GM12872 (cell line): ENCODE measurements at regions not wholly inside any gene's neighbourhood (a gene's known extent, or its start where the extent isn't known, plus 50 kb on each side); places are given as distances from the start of the nearest gene placed in this dataset.

Experiments
- CTCF ChIP-seq: IDR thresholded peaks from 3 replicates; pipeline ENCODE4 v1.5.1; 2011; ENCODE audit warnings: low read depth, mild to moderate bottlenecking, low read length, moderate library complexity; ENCODE audit not compliant: insufficient read depth

- no peak for TF ChIP-seq CTCF
Measured at GRCh38 chr21:16358784-16359183, 629.0 kb downstream of the USP25 start.

DNA sequence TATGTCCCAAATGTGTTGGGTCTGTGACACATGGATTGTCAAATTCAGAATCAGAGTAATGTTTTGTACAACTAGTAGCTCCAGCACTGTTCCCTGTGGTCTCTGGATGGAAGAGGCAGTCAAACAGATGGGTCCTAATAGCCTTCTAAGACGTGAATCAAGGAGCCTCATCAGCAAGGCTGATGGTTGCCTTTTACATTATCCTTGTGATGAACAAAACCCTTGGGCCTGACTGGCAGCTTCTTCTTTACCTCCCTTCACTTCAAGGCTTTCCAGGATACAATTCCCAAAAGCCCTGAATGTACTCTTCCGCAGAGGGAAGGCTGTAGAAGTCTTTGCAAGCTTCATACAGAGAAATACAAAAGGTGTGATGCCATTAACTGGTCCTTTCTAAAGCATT is 633.3 kb downstream of the USP25 start:
- no peak for TF ChIP-seq CTCF

DNA sequence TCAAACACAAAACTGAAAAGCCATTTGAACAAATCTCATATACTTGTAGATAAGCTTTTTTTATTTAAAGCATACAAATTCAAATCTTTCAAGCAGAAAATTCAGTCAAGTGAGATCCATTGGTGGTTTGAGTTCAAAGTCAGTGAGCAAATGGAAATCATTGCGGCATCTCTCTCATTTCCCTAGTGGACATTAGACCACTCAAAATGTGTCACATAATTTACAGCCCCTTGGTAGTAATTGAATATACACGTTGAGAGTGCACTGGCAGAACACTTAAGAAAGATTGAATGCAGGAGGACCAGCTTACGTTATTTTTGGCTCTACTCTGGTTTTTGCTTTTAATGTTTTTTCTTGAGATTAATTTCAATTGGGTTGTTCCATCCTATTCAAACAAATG is 633.7 kb downstream of the USP25 start:
- TF ChIP-seq CTCF: no peak

DNA sequence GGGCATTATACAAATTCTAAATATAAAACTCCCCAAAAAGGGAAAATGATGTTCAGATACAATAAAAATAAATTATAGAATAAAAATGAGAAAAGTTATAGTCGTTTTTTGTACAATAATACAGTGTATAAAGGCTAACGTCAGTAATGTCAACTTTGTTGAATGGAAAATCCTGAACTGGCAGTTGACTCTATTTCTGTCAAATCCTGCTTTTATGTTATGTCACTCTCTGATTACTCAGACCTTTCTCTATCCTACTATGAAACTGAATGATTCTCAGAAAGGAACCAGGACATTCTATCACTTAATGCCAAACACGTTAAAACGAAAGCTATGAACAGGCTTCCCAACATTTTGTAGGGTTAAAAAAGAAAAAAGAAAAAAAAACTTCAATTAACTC is 636.4 kb downstream of the USP25 start:
- no peak for TF ChIP-seq CTCF

- no peak for TF ChIP-seq CTCF
Measured at GRCh38 chr21:16367079-16367478, 637.3 kb downstream of the USP25 start.

GRCh38 chr21:16370186-16370585 is 640.4 kb downstream of the USP25 start:
- TF ChIP-seq CTCF: no peak

DNA sequence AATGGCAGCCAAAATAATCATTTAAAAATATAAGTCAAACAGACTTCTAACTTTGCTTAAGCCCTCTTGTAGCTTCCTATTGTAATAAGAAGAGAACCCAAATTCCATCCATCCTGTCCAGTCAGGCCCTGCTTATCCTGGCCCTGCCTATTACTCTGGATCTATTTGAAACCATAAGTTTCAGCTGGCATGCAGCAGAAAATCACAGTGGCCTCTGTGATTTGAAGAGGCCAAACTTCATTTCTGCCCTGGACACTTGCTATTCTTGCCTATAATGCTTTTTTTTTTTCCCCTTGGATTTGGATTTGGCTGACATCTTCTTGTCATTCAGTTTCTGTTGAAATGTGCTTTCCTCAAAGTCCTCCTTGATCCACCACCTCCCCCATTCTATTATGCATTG is 642.8 kb downstream of the USP25 start:
- TF ChIP-seq CTCF: no peak

GRCh38 chr21:16376673-16377072 is 646.9 kb downstream of the USP25 start:
- TF ChIP-seq CTCF: no peak
